GM12891 (cell line): ENCODE measurements at regions not wholly inside any gene's neighbourhood (a gene's known extent, or its start where the extent isn't known, plus 50 kb on each side); places are given as distances from the start of the nearest gene placed in this dataset.

Experiments used
- PAX5 ChIP-seq: IDR thresholded peaks from 2 replicates; pipeline ENCODE4 v1.6.1; 2011; ENCODE audit warnings: low read length, moderate library complexity, mild to moderate bottlenecking; ENCODE audit not compliant: insufficient read depth, severe bottlenecking
- POLR2A ChIP-seq: IDR thresholded peaks from 2 replicates; pipeline ENCODE4 v1.6.1; 2011; ENCODE audit warnings: low read depth, low read length, control low read depth
- POLR2AphosphoS5 ChIP-seq: IDR thresholded peaks from 2 replicates; pipeline ENCODE4 v1.6.1; 2011; ENCODE audit warnings: low read depth, low read length, control low read depth
- POU2F2 ChIP-seq: IDR thresholded peaks from 2 replicates; pipeline ENCODE4 v1.6.1; 2011; ENCODE audit warnings: low read depth, mild to moderate bottlenecking, control low read depth, low read length, moderate library complexity
- SPI1 ChIP-seq: IDR thresholded peaks from 2 replicates; pipeline ENCODE4 v1.6.1; 2011; ENCODE audit warnings: low read depth, low read length, control low read depth
- TAF1 ChIP-seq: IDR thresholded peaks from 2 replicates; pipeline ENCODE4 v1.6.1; 2011; ENCODE audit warnings: low read depth, low read length, control low read depth

GRCh38 chr17:12376276-12376675 is 289.4 kb upstream of the MYOCD start:
- TF ChIP-seq TAF1 (no peak), POLR2A (no peak), POLR2AphosphoS5 (no peak), SPI1 (no peak), POU2F2 (no peak), PAX5 (no peak)
